Muscle of back (tissue), 3 donors: ENCODE measurements at regions not wholly inside any gene's neighbourhood (a gene's known extent, or its start where the extent isn't known, plus 50 kb on each side); places are given as distances from the start of the nearest gene placed in this dataset.
"Not testable (repeated sequence)": the region's sequence is repeated elsewhere in the genome, so short reads cannot be mapped to it uniquely, and the experiment has no call there.

Experiments
- DNase-seq, 3 donors: peaks; one replicate each; pipeline versions ENCODE4 v3.0.0 to v3.0.0-alpha.2; 2013

DNA sequence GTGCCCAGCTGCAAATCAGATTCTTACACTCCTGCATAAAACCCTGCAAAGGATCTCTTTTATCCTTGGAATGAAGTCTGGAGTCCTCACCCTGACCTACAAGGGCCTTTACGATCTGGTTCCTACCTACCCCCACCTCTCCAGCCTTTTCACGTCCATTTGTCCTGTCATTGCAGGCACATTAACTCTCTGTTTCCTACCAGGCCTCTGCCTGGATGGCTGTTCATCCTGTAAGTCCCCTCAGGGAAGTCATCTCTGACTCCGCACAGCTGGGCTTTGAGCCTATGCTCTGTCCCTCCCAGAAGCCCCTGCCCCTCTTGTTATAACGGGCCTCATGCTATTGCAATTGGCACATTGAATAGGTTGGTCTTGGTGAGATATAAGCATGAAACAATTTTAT is 96.8 kb upstream of the USP24 start:
- DNase-seq = no peak

DNA sequence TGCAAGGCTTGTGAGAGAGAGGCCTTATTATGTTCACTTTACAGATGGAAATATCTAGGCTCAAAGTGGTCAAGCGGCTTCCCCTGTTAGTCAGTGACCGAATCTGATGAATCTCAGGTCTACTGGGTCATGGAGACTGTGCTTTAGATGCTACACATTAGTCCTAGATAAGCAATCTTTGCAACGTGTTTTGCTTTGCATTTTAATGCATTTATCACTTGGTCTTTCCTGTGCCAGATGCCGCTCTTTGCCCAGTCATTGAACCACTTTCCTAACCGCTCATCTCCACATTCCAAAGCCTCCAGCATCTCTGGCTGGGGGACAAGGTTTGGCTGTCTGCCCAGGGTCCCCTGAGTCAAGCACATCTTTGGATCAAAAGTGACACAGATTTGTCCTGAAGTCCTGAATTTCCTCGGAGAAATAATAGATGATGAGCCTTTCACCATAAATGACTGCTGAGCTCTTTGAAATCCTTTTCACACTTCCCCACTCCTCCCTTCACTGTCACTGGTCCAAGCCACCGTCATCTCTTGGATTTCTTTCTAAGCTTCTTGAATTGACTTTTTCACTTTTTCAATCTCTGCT is 96.0 kb upstream of the USP24 start:
- peak; percentile 78 to 91 (median 87) for DNase-seq

DNA sequence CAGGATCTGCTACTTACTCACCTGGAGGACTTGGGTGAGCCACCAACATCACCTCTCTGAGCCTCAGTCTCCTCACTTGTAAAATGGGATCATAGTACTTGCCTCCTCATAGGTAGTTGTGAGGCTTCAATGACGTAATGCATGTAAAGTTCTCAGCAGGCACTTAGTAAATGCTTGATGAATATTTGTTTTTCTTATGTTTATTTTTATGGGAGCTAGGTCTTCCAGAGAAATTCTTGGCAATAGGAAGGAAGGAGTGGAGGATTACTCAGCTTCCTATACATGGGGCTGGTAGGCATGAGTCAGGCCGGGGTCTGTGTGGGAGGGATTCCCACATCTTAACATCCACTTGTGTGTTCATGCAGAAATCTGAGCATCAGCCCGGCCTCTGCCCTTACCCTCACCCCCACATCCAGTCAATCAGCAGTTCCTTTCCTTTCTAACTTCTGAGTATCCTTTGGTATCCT is 95.4 kb upstream of the USP24 start:
- DNase-seq = peak in 2 of 3 donors; percentile 74 to 95

DNA sequence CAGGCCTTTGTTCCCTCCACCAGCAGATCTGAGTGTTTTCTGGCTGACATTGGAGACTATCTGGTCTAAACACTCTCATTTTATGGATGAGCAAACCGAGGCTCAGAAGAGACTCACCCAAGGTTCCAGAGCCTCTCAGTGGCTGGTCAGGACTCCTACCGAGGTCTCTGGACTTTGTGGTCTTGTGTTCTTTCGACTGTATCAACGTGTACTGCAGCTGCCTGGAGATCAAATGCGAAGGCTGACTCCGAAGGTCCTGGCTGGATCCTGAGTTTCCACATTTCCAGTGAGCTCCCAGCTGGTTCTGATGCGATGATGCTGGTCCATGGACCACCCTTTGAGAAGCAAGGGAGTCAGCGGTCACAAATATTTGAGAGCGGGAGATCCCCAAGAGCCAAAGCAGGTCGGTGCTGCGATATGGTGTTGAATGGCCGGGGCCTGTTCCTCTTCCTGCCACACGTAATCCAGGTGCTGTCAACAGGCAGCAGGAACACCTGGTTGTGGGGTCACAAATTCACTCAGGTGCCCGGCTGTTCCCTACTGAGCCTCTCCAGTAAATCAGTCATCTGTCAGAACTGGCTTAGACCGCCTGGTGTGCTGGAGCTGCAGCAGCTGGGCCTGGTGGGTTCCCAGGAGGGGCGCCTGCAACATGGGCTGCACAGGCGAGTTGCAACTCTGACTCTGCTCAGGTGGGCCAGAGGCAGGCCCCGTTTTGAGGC is 94.8 kb upstream of the USP24 start:
- no peak for DNase-seq

DNA sequence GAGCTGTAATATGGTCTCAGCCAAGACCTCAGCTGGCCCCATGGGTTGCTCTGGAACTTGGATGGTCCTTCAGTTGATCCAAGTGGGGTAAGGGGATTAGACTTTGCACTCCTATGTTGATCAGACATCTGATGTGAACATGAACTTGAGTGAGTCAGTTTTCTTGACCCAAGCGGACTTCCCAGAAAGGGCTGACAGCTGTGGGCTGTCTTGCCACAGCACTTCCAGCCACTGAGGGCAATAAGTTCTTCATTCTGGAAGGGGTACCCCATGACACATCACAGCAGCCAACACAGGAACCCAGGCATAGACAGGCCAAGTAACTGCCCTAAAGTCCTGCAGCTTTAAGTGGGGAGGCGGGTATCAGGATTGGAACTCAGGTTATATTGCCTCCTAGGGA is 93.9 kb upstream of the USP24 start:
- no peak for DNase-seq

DNA sequence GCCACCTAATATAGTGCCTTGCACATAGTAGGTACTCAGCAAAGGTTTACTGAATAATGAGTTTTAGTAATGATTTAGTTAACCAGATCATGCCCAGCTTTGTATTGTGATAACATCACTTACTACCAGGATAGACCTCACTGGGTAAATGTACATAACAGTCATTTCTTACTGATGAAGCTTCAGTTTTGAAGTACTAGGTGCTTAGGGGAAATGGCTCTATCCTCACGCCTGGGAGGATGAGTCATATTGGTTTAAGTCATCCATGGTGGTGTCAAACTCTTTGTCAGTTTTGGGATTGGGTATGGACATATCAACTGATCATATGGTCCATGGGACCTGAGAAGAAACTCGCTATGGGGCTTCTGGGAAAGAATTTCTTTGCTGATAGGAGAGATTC is 90.6 kb upstream of the USP24 start:
- DNase-seq = peak in 1 of 3 donors; percentile 40

DNA sequence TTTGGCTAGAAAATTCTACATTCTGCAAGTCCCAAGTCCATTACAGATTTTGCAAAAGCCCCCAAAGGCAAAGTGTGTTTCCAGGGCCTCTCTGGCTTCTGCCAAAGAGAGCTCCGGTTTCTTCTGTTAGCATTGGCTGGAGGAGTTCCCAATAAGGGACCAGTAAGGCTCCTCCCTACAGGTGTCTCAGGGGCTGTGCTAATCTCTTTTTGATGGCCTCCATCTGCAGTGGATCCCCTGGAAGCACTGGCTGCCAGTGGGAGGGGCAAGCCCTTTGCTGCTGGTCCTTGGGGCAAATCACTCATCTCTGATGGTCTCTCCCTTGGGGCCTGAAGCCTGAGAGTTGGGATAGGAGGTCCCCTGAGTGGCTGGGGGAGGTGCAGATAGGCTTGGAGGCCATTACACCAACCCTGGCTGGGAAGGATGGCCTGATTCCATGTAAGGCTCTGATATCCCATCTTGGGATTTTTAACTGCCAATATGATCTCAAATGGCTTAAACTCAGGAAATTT is 89.1 kb upstream of the USP24 start:
- DNase-seq = peak; percentile 80 to 97 (median 91)

DNA sequence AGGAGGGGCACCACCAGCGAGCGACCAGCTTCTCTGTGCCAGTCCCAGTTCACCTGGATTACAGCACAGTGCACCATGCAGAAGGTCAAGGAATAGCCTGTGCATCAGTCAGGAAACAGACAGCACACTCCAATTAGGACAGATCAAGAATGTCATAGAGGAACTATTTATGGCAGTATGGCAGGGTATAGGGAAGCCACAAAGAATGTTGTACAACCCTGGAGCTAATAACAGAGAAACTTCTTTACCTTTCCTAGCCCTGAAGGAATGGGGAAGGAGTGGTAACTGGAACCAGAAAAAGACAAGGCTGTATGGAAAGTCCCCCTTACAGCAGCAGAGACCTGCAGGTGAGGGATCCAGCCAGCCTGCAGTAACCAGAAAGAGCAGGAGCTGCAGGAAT is 87.8 kb upstream of the USP24 start:
- DNase-seq = no peak

DNA sequence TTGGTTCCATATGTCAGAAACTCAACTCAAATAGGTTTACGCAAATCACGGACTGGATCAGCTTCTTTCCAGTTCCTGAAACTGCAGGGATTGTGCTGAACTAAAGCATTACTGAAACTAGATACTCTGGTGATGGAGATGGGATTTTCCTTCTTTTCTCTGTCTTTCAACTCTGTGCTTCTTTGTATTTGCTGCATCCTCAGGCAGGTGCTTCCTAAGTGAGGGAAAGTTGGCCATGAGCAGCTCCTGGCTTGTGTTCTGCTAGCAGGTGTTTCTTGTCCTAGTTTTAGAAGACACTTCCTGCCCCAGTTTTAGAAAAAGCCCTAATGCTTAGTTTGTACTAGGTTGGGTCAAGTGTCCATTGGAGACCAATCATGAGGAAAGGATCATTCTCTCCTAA is 86.7 kb upstream of the USP24 start:
- peak in 2 of 3 donors; percentile 40 to 80 for DNase-seq

DNA sequence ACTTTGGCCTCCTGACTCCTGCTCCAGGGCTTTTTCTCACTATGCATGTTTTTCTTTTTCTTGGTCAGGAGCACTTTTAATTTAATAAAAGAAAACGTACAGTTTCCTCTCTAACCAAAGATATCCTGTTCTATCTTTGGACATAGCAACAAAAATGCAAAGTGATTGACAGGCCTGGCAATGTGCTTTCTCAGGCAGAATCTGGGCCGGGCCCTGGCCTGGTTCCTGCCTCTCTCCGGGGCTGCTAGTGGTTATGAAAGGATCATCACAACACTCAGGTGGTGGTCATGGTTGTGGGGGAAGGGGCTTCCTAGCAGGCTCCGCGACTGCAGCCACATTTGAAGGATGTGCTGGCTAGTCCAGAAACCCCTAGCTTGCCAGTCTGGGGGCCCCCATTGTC is 85.8 kb upstream of the USP24 start:
- no peak for DNase-seq

DNA sequence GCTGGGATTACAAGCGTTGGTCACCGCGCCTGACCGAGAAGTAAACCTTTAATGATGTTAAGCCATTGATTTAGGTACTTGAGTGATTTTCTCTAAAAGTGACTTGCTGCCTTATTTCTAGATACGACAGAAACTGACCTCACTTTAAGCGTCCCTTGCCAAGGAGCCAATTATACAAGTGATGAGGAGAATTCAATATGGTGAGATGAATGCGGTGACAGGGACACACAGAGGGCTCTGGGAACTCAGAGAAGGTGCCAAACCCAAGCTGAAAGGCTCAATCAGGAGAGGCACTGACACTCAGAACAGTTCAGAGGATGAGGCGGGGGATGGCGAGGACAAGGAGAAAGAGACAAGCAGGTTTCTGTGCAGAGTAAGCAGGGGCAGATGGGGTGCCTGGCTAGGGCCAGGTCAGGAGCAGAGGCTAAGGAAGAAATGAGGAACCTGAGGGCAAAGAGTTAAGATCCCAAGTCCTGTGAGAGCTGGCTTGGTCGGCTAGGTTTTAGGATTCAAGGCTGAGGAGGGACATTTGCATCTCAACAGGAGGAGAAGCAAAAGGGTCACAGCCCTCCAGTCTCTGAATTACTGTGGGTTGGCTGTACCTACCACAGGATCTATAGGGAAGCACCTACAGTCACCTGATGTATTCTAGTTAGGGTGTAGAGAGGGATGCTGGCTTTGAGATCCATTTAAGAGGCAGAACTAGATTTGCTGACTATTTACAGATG is 83.2 kb upstream of the USP24 start:
- DNase-seq = no peak

DNA sequence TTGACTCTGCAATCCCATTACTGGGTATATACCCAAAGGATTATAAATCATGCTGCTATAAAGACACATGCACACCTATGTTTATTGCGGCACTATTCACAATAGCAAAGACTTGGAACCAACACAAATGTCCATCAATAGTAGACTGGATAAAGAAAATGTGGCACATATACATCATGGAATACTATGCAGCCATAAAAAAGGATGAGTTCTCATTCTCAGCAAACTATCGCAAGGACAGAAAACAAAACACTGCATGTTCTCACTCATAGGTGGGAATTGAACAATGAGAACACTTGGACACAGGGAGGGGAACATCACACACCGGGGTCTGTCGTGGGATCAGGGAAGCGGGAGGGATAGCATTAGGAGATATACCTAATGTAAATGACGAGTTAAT is 81.1 kb upstream of the USP24 start:
- not testable (repeated sequence) for DNase-seq

DNA sequence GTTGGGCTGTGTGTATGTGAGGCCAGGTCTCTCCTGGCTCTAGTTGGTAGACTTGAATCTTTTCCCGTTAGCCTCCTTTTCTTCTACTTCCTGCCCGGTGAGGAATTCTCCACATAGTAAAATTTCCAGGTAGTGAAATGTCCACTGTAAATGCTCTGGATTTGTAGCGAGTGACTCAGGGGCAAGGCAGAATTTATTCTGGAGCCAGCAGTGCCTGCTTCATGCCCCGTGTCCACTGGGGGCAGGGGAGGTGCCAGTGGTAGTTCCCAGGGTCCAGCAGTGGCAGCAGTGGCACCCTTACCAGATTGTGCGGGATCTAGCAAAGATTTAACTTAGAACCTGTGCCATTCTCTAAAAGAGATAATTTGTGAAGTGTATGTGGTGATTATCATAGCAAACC is 74.5 kb upstream of the USP24 start:
- DNase-seq = no peak

DNA sequence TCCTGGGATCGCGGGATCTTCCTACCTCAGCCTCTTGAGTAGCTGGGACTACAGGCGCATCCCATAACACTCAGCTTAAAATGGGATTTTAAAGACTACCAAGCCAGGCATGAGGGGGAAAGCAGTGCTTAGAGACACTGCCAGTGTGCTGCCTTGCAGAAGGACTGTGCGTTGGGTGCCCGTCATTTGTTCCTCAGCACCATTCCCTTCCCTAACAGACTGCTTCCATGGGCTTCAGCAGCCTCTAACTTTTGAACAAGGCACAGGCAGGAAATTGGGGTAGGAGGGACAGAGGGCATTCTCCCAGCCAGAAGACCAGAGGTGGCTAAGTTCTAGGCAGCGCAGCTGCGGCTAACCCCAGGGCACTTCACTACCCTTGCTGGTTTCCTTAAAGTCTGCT is 73.9 kb upstream of the USP24 start:
- no peak for DNase-seq

DNA sequence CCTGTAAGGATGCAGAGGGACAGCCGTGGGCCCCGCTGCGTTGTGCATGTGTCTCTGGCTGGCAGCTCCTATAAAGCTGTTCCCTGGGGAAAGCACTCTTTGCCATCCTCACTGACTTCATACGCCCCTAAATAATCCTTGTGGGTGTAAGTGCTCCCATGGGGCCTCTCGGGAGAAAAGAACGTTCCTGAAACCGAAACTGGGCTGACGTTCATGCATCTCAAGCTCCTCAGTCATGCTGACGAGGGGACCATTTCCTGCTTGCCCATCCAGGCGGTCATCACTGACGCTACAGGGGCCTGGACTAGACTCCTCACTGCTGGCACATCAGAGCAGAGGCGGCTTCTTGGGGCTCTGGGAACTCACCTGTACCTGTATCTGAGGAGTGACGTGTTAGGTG is 73.1 kb upstream of the USP24 start:
- DNase-seq = no peak

DNA sequence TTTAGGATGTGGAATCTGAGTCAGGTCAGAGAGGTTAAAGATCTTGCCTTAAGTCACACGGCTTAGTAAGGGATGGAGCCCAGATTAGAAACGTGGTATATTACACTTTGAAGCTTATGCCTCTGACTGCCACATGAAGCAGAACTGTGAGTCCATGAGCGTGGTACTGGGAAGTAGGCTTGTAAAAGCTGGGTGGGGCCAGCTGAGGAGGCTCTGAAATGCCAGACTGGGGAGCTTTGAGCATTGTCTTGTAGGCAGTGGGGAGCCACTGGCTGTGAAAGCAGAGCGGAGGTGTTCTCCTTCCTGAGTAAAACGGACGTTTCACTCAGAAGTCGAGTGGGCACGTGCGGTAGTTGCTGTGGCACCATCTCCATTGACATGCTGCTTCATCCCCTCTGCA is 72.6 kb upstream of the USP24 start:
- no peak for DNase-seq

DNA sequence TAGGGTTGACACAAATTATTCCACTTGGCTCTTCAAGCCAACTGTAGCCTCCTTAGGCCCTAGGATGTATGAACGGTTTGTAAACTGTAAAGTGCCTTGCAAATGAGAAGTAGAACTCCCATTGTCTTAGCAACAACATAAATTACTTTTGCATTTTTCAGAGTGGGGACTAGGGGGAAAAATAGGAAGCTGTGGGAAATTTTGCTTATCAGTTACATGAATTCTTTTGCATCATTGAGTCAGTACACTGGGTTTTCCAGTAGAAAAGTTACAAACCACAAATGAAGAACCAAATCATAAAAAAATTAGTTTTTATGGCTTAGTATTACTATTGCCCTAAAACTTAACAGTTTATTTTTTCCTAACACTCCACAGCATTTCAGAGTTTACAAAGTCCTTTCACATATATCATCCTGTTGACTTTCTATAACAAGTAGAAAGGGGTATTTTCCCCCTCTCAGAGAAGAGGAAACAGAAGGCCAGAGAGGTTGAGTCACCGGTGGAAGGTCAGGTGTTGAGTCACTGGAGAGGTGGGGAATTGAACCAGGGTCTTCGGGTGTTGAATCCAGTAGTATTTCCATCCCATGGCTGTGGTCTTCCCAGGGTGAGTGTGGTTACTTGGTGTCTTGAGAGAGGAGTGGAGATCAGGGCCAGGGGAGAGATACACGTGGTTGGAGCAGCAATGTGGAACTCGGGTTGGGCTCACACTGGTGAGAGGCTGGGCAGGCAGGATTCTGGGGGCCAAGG is 71.9 kb upstream of the USP24 start:
- DNase-seq = no peak

DNA sequence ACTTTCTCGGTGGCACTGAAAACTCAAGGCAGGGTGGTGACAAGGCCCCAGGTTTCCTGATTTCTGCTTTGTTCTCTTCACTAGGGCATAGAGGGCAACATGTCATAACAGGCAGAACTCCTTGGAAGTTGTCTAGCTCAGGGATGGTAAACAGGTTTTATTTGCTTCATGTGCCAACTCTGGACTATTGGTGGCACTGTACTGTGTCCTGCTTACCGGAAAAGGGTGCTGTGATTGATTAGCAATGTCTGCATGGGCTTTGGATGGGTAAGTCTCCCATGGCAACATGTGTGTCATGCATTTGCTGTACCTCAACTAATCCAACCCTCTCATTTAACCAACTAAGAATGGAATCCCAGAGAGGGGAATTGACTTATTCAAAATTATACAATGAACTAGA is 70.7 kb upstream of the USP24 start:
- no peak for DNase-seq

DNA sequence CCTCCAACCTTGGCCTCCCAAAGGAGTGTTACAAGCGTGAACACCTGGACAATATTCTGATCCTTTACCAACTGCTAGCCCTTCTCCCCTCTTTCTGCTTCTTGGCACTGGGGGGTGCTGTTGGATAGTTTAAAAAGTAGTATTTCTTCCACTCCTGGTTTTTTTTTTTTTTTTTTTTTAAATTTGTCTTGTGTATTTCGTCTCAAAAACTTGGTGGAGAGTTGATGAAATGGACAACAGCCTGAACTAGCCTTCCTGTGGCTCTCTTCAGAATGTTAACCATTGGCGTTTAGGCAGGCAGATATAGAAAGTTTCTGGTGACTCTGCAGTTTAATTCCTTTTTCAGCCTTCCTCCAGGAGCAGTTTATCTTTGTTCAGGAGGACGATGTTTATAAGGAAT is 69.7 kb upstream of the USP24 start:
- peak; percentile 53 to 82 (median 55) for DNase-seq

DNA sequence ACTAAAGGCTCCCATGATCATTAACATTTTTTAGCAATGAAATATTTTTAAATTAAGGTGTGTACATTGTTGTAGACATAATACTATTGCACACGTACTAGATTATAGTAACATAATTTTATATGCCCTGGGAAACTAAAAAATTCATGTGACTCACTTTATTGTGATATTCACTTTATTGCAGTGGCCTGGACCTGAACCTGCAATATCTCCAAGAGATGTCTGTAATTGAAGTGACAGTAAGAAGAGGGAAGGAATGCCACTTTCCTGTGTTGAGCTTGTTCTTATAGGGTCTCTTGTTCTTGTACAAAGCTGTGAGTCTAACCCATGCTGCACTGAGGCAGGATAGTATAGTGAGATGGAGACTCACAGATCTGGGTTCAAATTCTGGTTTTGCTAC is 66.9 kb upstream of the USP24 start:
- DNase-seq = no peak

DNA sequence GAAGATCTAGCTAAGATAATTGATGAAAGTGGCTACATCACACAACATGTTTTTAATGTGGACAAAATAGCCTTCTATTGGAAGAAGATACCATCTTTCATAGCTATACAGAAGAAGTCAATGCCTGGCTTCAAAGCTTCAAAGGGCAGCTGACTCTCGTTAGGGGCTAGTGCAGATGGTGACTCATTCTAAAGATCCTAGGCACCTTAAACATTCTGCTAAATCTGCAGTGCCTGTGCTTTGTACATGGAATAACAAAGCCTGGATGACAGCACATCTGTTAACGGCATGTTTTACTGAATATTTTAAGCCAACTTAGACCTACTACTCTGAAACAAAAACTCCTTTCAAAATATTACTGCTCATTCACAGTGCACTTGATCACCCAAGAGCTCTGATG is 65.6 kb upstream of the USP24 start:
- no peak for DNase-seq

DNA sequence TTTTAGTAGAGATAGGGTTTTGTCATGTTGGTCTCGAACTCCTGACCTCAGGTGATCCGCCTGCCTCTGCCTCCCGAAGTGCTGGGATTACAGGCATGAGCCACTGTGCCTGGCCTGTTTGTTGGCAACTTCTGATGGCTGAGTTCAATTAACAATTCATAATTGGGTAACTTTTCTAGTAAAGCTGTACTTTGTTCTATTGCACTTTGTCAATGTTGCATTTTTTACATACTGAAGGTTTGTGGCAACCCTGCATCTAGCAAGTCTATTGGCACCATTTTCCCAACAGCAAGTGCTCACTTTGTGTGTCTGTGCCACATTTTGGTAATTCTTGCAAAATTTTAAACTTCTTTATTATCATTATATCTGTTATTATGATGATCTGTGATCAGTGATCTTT is 64.5 kb upstream of the USP24 start:
- DNase-seq = no peak
